GM21390 (cell line): ENCODE measurements at regions not wholly inside any gene's neighbourhood (a gene's known extent, or its start where the extent isn't known, plus 50 kb on each side); places are given as distances from the start of the nearest gene placed in this dataset.

Experiments
- ATAC-seq: cut with Tn5 transposase; IDR thresholded peaks from one replicate; pipeline ENCODE4 v1.9.1; 2021; ENCODE audit not compliant: unreplicated experiment

DNA sequence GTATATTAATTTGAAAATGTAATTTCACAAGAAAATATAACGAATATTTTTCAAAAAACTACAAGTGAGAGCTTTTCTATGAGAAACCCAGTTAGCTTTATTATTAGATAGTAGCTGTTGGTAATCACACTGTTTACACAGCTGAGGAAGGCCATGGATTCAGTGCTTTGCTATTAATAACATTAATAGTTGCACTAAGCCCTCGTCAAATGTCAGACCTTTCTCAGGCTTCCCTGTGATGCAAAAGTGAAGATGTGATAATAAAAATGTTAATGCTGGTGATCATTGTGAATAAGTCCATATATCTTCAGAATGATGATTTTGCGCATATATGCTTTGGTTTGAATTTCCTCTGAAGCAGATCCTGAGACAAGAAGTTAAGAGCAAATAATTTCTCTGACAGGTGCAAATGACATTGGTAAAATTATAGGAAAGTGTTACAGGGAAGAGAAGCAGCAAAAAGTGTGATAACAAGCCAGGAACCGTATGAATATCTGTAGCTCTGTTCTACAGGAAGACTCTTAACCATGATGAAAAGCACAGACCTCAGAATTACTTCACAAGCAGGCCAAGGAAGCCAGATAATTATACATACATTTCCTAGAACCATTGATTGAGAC is 56.5 kb upstream of the CNTN6 start:
- ATAC-seq = no peak

DNA sequence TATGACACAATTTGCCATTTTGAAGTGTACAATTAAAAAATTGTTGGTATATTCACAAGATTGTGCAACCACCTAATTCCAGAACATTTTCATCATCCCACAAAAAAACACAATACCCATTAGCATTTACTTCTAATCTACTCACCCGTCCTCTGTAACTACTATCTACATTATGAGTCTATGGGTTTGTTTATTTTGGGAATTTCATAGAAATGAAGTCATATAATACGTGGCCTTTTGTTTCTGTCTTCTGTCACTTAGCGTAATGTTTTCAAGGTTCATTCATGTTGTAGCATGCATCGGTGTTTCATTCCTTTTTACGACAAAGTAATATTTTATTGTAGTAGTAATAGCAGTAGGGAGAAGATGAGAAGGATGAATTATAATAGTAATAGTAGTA is 55.2 kb upstream of the CNTN6 start:
- ATAC-seq = no peak
